ENCODE measurements at regions not wholly inside any gene's neighbourhood (a gene's known extent, or its start where the extent isn't known, plus 50 kb on each side); places are given as distances from the start of the nearest gene placed in this dataset.

- DNase-seq (ENCODE audit: low read depth), result no peak
Measured at GRCh38 chr22:23409976-23410375, 170.1 kb downstream of the IGLL1 start.

GRCh38 chr22:23408321-23408720 lies 171.8 kb downstream of the IGLL1 start:
- DNase-seq (ENCODE audit: low read depth), result no peak

DNA sequence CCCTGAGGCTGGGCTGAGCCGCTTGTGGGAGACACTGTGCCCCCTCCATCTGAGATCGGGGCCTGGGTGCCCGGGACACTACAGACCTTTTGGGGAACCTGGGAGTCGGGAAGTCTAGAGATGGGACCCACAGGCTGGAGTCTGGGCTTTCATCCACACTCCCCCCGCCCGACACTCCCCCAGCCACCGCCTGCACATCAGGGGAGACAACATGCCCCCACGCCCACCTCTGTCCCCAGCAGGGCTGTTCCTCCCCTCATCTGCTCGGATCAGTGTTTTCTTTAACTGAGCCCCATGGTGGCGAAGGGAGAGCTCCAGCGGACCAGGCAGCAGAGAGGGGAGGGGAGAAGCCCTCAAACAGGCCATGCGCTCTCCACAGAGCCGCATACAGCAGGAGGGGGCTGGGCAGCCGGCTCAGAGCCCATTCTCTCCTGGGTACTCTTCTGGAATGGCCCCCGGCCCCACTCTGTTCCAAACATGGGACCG lies 174.7 kb downstream of the IGLL1 start:
- DNase-seq (ENCODE audit: low read depth), result no peak

DNA sequence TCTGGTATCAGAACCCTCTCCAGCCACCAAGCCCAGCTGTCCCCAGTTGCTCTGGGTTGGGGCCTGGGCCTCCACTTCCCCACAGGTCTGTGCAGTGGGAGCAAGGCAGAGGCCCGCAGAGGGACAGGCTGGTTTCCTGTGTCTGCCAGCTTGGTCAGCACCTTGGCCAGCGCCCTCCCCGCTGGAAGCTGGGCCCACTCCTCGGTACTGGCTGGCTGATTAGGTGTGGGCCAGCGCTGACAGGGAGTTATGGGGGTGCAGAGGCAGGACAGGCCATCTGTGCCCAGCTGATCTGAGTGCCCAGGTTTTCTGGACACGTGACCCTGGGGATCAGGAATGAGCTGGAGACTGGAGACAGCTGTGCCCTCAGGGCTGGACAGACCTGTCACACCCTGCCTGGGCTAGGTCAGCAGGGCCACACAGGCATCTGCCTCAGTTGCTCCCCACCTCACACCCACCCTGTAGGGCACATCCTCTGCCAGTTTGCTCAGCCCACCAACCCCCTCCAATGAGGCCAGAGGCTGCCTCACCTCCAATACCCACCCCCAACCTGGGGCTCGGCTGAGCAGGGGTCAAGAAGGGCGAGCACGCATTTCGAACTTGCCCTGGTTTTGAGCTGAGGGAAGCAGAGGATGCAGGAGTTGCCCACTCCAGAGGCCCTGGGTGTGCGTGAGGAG lies 175.3 kb downstream of the IGLL1 start:
- DNase-seq (ENCODE audit: low read depth), result no peak

- no peak for DNase-seq (ENCODE audit: low read depth)
Measured at GRCh38 chr22:23403720-23404688, 176.1 kb downstream of the IGLL1 start.

DNA sequence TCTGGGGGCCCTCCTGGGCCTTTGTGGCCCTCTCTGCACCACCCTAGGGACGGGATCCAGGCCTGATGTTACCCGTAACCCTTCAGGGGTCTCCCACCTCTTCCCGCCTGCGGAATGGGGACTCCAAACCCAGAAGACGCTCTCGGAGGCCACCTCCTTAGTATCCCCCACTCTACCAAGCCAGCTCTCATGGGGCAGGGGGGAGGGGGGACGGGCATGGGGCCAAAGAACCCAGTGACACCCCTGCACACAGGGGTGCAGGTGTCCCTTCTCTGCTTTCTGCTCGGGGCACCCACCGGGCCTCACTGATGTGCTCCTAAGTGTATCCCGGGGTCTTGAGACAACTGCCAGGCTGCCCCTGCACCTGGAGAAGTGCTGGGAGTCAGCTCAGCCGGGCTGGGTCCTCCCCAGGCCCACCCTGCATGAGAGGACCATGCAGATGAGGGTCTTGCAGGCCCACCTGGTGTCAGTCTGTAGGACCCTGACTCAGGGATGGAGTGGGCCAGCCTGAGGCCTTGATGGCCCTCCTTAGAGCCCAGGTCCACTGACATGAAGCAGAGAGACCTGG lies 176.9 kb downstream of the IGLL1 start:
- no peak for DNase-seq (ENCODE audit: low read depth)

DNA sequence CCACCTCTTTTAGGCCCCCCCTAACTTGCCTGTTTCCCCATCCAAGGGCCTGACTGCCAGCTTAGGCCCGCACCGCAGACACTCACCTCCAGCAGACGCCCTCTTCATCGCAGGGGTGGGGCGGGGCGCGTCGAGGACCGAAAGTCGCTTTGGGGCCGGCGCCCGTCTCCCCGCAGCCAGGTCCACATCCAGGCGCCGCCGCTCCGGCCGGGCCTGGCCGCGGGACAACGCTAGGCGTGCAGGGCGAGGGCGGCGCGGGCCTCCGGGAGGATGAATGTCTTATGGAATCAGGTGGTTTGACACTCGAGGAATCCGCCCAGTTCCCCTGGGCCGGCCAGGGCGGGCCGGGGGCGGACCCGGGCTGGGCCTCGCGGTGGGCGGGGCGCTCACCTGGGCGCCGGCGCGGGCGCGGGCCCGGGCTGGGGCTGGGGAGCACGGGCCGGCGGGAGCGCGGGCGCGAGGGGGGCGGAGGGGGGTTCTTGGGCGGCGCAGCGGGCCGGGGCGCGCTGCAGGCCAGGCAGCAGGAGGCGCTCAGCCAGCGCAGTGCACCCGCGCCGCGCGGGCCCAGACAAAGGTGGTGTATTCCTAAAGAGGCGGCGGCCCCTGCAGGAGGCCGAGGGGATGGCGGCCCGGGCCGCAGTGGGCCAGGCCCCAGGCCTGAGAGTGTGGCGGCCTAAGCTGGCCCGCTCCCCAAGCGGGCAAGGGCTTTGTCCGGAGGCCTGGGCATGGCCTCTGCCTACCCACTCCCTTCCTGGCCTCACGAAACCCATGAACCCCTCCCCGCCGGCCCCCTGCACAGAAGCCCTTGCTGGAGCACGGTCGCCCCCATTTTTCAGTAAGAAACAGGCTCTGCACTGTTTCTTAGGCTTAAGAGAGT lies 177.6 kb downstream of the IGLL1 start:
- peak; percentile 33 for DNase-seq (ENCODE audit: low read depth)

DNA sequence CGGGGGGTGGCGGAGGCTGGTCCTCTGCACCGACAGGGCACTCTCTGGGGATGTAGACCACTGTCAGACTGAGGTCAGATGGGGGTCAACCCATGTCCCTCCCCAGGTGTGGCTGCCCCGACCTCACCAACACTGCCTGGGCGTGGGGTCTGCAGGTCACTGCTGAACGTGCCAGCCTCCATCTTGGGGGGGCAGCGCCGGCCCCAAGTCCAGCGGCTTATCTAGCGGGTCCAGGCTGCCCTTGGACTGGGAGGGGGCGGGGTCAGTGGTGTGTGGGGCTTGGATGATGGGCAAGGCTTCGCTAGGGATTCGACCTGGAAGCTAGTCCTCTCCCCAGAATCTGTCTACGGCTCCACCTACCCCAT lies 178.2 kb downstream of the IGLL1 start:
- DNase-seq (ENCODE audit: low read depth), result no peak

DNA sequence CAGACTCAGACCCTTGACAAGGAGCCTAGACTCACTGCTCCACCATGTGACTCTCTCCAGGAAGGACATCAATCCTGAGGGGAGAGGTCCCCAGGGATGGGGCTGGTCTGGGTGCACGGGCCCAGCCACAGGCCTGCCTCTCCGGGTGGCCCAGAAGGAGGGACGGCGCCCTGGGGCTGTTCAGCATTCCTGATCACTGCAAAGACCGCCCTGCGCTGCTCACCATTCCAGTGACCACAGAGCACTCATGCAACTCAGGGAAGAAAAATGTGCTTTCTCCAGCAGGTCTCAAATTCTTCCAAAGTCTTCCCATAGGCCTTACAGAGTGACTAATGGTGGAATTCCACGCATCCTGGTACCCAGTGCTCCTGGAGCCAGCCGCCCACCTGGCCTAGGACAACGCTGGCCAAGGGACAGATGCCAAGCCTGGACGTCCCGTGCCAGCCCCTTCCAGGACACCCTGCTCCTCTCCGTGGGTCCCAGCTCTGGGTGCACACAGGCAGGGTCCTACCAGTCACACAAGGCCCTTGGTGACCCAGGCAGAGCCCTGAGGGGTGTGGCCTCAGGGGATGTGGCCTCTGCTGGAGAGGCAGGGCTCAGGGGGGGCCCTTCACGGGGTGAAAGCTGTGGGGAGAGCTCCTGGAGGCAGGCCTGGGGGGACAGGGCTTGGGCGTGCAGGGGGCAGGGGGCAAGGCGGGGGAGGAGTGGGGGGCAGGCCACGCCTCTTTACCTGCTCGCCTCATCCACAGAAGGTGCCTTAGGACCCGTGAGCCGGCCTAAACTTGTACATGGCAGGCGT lies 178.8 kb downstream of the IGLL1 start:
- no peak for DNase-seq (ENCODE audit: low read depth)

DNA sequence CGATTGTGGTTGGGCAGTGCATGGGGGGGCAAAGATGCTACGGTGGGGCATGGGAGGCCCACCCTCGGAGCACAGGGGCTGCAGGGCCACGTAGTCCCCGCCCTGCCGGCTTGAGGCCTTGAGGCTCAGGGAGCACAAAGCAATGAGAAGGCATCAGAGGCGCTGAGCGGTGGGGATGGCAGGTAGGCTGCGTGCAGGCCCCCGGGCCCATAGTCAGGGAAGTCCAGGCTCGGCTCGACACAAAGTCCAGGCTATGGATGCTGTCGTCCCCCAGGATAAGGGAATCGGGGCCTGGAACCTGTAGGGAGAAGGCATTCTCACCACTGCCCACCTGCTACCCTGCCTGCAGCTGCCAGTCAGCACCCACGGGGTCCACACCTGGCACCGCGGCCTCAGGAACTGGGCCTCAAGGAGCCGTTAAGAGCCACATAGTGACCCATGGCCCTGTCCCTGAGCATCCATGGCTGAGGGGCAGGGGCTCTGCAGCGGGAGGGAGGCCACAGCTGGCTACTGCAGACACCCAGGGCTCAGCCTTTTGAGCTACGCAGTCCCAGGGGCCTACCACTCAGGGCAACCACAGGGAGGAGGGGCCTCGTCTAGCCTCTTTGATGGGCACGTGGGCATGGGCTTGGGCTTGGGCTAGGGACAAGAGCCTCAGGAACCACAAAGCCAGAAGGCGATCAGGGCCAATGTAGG lies 179.7 kb downstream of the IGLL1 start:
- DNase-seq (ENCODE audit: low read depth), result no peak

GRCh38 chr22:23399367-23400285 lies 180.5 kb downstream of the IGLL1 start:
- DNase-seq (ENCODE audit: low read depth), result no peak

GRCh38 chr22:23398701-23399366 lies 181.3 kb downstream of the IGLL1 start:
- no peak for DNase-seq (ENCODE audit: low read depth)

DNA sequence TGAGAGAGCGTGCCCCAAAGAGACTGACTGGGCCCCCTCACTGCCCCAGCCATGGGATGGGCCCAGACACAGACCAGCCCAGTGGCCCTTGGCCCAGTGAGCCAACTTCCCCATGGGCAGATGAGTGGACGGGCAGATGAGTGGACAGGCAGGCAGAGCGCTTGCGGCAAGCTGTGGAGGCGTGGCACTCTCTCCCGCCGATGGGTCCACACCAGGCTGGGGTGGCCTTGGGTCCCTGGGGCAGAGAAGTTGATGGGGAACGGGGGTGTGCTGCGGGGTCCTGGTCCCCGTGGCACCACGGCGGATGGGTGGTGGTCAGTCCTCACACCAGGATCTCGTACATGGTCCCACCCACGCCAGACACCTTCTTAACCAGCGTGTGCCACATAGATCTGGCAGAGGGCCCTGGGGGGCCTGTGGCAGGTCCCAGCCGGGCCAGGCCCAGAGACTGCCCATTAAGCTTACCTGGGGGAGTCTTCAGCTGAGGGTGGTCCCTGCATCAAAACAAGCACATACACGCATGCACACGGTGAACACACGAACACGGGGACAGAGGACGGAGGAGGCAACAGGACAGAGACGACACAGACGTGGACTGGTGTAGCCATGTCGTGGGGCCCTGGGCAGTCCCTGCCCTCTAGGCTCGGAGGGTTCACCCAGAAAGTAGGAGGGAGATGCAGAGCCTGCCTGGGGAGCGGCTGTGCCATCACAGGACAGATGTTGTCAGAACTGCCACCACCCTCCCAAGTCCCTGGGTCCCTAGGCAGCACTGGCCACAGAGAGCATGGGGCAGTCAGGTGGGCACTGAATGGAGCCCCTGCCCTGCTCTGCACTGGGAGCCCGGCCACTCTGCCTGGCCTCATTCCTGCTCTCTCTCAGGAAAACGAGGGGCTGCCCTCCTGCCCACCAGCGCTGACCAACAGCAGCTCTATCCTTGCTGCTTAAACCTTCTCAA lies 182.2 kb downstream of the IGLL1 start:
- DNase-seq (ENCODE audit: low read depth), result no peak

- DNase-seq (ENCODE audit: low read depth), result no peak
Measured at GRCh38 chr22:23397008-23397612, 183.0 kb downstream of the IGLL1 start.

DNA sequence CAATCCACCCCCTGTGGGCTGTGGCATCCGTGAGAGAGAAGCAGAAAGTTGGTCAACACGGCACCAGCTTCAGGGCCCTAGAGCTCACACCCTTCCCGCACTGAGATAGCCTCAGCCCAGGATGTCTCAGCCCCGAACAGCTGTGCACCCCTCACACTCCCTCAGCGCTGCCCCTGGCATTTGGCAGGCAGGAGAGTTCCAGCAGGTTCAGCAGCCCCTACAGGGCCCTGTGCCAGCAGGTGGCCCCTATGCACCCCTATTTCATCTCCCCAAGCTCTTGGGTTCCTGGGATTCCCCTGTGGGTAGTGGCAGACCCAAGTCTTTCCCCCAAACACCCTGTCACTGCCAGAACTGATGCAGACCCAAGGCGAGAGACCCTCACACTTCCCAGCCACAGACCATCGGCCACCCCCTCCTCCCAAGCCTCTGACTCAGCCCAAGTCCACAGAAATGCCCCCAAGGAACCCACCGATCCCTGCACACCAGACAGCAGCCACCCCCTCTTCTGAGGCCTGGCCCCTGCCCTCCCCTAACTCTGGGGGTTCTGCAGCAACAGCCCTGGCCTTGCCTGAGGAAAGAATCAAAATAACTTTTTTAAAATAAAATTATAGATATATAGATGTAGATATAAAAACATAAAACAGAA lies 183.6 kb downstream of the IGLL1 start:
- no peak for DNase-seq (ENCODE audit: low read depth)

DNA sequence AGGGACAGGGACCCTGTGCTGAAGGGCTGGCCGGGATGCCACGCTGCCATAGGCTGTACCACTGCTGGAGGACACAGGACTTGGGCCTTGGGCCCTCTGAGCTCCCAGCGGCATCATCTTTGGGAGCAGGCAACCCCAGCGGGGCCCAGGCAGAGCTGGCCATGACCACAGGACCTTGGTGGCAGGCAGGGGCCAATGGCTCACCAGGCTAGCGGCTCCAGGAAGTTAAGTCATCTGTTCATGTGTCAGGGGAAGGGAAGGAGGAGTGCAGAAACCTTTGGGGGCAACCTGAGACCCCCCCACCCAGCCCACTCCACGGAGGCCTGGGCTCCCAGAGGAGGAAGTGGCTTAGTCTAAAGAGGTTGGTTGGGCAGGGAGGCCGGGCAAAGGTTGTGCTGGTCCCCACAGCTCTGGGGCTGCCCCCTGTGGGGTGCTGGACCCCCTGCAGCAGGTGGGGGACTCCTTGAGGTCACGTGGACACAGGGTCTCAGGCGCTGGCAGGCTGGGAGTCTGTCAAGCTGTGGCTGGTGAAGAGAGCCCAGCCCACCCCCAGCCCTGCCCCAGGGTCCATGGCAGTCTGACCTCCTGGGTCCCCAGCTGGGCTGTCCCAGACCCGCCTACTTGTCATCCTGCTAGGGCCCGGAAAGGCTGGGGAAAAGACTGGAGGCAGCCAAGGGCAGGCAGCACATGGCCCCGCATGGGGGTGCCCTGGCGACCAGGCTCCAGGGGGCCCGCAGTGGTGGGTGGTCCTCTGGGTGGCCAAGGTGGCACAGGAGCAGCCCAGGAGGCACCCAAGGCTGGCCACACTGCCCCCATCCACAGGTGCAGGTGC lies 184.3 kb downstream of the IGLL1 start:
- no peak for DNase-seq (ENCODE audit: low read depth)
